ENCODE measurements at regions not wholly inside any gene's neighbourhood (a gene's known extent, or its start where the extent isn't known, plus 50 kb on each side); places are given as distances from the start of the nearest gene placed in this dataset.

DNA sequence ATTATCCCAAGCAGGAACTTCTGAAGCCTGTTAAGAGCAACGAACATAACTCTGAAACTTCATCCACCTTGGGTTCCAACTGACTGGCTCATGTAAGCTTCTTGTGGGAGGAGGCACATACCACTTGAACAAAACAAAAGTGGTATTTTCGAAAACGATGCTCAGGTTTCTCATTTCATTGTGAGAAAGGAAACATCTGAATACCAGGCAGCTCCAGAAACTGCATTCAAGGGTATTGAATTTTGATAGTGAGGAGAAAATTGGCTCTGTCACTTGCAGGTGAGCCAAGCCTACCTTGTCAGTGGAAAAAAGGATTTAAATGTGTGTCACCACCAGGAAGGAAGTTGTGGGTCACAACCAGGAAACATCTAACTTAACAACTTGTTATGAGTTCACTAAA is 218.1 kb upstream of the SATB1 start:
- TF ChIP-seq, protein P1, sequence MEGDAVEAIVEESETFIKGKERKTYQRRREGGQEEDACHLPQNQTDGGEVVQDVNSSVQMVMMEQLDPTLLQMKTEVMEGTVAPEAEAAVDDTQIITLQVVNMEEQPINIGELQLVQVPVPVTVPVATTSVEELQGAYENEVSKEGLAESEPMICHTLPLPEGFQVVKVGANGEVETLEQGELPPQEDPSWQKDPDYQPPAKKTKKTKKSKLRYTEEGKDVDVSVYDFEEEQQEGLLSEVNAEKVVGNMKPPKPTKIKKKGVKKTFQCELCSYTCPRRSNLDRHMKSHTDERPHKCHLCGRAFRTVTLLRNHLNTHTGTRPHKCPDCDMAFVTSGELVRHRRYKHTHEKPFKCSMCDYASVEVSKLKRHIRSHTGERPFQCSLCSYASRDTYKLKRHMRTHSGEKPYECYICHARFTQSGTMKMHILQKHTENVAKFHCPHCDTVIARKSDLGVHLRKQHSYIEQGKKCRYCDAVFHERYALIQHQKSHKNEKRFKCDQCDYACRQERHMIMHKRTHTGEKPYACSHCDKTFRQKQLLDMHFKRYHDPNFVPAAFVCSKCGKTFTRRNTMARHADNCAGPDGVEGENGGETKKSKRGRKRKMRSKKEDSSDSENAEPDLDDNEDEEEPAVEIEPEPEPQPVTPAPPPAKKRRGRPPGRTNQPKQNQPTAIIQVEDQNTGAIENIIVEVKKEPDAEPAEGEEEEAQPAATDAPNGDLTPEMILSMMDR (IDR thresholded peaks at IDR 0.05; ENCODE audit: low read depth, low read length) = no peak
- no peak overlapping the region for H3K4me3 ChIP-seq (replicated peaks in 1 of 2; ENCODE audit: low read depth in 2 of 2, low read length in 2 of 2)
- DNase-seq (ENCODE audit: low read depth in 2 of 2) = no peak

DNA sequence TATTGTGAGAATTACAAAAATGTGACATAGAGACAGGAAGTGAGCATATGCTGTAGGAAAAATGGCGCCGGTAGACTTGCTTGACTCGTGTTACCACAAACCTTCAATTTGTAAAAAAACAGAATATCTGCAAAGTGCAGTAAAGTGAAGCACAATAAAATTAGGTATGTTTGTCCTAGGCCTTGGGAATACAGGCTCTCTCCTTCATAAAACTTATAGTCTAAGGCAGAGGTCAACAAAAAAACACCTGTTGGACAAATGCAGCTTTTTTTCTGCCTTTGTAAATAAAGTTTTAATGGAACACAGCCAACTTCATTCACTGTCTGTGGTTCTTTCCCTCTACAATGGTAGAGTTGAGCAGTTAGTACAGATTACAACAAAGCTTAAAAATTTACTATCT is 216.8 kb upstream of the SATB1 start:
- no peak overlapping the region for H3K4me3 ChIP-seq (replicated peaks in 1 of 2; ENCODE audit: low read depth in 2 of 2, low read length in 2 of 2)
- TF ChIP-seq, protein P1 (IDR thresholded peaks at IDR 0.05; ENCODE audit: low read depth, low read length) = no peak
- DNase-seq (ENCODE audit: low read depth in 2 of 2) = no peak

DNA sequence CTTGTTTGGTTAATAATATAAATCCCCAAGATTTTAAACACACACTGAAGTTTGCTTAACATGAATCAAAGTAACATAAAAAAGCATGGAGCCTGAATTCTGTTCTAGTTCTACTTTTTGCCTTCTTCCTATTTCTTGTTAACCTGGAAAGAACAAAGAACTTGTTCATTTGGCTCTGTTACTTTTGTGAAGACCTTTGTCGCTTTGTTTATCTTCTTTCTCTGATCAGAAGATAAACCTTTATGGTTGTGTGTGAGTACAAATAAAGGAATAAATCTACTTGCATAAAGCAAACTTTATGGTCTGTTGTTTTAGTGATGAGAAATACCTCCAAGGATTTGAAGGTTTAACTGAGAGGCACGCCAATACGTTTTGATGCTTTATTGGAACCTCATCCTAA is 210.1 kb upstream of the SATB1 start:
- TF ChIP-seq, protein P1 (IDR thresholded peaks at IDR 0.05; ENCODE audit: low read depth, low read length) = no peak
- no peak overlapping the region for H3K4me3 ChIP-seq (replicated peaks in 1 of 2; ENCODE audit: low read depth in 2 of 2, low read length in 2 of 2)
- DNase-seq (ENCODE audit: low read depth in 2 of 2) = no peak

DNA sequence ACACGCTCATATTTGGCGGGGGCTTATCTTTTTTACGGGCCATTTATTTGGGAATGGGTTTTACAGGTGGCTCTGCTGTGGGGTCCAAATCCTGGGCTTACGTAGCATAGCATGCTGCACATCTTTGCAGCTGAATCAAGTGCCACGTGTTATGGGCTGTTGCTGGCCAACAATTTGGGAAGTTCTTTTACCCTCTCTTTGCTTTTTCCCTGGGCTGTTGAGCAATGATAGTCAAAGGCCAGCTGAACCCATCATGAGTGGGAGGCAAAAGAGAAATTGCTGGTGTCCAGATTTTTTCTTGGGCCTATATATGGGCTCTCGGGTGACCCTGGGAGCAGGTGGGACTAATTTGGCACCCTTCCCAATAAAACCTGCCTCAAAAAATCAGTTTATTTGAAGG is 209.3 kb upstream of the SATB1 start:
- no peak overlapping the region for H3K4me3 ChIP-seq (replicated peaks in 1 of 2; ENCODE audit: low read depth in 2 of 2, low read length in 2 of 2)
- DNase-seq (ENCODE audit: low read depth in 2 of 2) = no peak
- TF ChIP-seq, protein P1 (IDR thresholded peaks at IDR 0.05; ENCODE audit: low read depth, low read length) = no peak

DNA sequence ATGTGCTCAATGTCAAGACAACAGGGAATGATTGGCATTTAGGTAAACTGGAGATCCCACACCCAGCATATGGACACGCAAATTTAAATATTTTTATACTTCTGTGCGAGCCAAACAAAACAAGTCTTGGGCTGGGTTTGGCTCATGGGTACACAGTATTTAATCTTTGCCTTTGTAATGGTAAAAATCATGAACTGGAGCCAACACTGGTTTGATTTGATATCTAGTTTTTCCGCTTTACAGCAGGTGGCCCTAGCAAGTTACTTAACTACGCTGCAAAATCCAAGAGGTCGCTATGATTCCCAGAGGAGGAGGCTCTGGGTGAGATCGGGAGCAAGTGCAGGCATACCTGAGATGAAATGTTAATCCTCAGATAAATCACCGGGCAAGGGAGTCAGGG is 207.9 kb upstream of the SATB1 start:
- H3K4me3 ChIP-seq (replicated peaks in 1 of 2; ENCODE audit: low read depth in 2 of 2, low read length in 2 of 2) = no peak overlapping the region
- no peak for DNase-seq (ENCODE audit: low read depth in 2 of 2)
- TF ChIP-seq, protein P1 (IDR thresholded peaks at IDR 0.05; ENCODE audit: low read depth, low read length) = no peak

DNA sequence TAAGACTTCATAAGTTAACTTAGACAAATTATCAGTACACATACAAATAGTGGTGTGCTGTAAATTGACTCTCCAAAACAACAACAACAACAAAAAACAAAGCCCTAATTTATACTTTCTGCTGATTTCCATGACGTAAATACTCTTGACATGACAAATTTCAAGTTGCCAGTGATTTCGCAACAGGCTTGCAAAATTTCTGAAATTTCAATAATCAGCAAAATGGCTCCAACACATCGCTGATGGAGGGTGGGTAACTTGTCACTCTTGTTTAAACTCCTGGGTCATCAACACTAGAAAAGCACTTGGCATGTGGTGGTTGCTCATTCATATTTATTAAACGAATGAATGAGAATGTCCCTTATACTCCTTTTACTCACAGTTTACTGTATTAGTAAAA is 205.2 kb upstream of the SATB1 start:
- TF ChIP-seq, protein P1 (IDR thresholded peaks at IDR 0.05; ENCODE audit: low read depth, low read length) = no peak
- no peak overlapping the region for H3K4me3 ChIP-seq (replicated peaks in 1 of 2; ENCODE audit: low read depth in 2 of 2, low read length in 2 of 2)
- DNase-seq (ENCODE audit: low read depth in 2 of 2) = no peak

DNA sequence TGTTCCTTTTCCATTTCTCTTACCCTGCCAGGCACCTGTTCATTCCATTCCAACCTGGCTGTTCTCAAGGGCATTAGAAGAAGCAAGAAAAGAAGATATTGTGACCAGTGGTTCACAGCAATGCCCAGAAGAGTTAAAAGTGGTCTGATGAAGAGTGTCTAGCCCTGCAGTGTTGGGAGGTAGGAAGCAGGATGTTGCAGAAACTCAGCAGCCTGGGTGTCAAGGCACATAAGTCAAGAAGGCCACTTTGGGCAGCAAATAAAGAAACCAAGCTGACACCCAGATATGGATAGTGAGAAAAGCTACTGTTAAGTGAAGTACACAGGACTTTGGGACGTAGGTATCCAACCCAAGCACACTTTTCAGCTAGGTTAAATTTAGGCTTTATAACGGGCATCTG is 199.9 kb upstream of the SATB1 start:
- DNase-seq (ENCODE audit: low read depth in 2 of 2) = no peak
- TF ChIP-seq, protein P1 (IDR thresholded peaks at IDR 0.05; ENCODE audit: low read depth, low read length) = no peak
- H3K4me3 ChIP-seq (replicated peaks in 1 of 2; ENCODE audit: low read depth in 2 of 2, low read length in 2 of 2) = no peak overlapping the region
